T-helper 17 cell (primary cell): ENCODE measurements at regions not wholly inside any gene's neighbourhood (a gene's known extent, or its start where the extent isn't known, plus 50 kb on each side); places are given as distances from the start of the nearest gene placed in this dataset.
A peak's percentile ranks its signal among the peaks of the same experiment; 100 is the strongest.
"Not testable (repeated sequence)": the region's sequence is repeated elsewhere in the genome, so short reads cannot be mapped to it uniquely, and the experiment has no call there.

Source experiments
- ATAC-seq: fragments of 150-1000 bp; cut with Tn5 transposase; 2 replicates; pipeline ENCODE4 v1.10.0; 2021; ENCODE audit warnings: mild to moderate bottlenecking, moderate library complexity
- DNase-seq, 3 donors: peaks; one replicate each; pipeline versions ENCODE4 v3.0.0 to v3.0.0-alpha.2; 2020 to 2021
- H3K9me3 ChIP-seq: one replicate; pipeline ENCODE4 v1.7.0; 2013; ENCODE audit warnings: low read length, mild to moderate bottlenecking; ENCODE audit not compliant: control insufficient read depth, poor library complexity, severe bottlenecking
- H3K27ac Mint-ChIP-seq: one replicate; pipeline ENCODE4 v1.8.0; 2022; ENCODE audit warnings: mild to moderate bottlenecking, moderate library complexity, mixed read lengths
- H3K27me3 Mint-ChIP-seq: one replicate; pipeline ENCODE4 v1.8.0; 2022; ENCODE audit warnings: mixed read lengths
- H3K36me3 Mint-ChIP-seq: one replicate; pipeline ENCODE4 v1.8.0; 2022; ENCODE audit warnings: low read depth, mixed read lengths
- H3K4me1 Mint-ChIP-seq: one replicate; pipeline ENCODE4 v1.8.0; 2022; ENCODE audit warnings: mild to moderate bottlenecking, mixed read lengths
- H3K4me3 Mint-ChIP-seq: one replicate; pipeline ENCODE4 v1.8.0; 2022; ENCODE audit warnings: mild to moderate bottlenecking, moderate library complexity, mixed read lengths

- H3K36me3 Mint-ChIP-seq, DNase-seq, H3K9me3 ChIP-seq, ATAC-seq, H3K4me1 Mint-ChIP-seq: not testable (repeated sequence)
- Mint-ChIP-seq H3K27ac (peak overlapping the region; percentile 84), H3K4me3 (peak overlapping the region; percentile 15), H3K27me3 (peaks cover 39% of the 10 kb centered on the region)
These were observed 96.7 kb upstream of the ZNF322 start for GRCh38 chr6:26756067-26756805.

- H3K4me1 Mint-ChIP-seq, H3K36me3 Mint-ChIP-seq, H3K27ac Mint-ChIP-seq, DNase-seq, H3K9me3 ChIP-seq, H3K4me3 Mint-ChIP-seq, H3K27me3 Mint-ChIP-seq, ATAC-seq: not testable (repeated sequence)
These were observed 106.8 kb upstream of the ZNF322 start for GRCh38 chr6:26766203-26766902.

GRCh38 chr6:26770941-26771666 is 111.6 kb upstream of the ZNF322 start:
- H3K27me3 Mint-ChIP-seq, H3K36me3 Mint-ChIP-seq, H3K4me1 Mint-ChIP-seq, DNase-seq, H3K4me3 Mint-ChIP-seq, H3K27ac Mint-ChIP-seq, ATAC-seq, H3K9me3 ChIP-seq: not testable (repeated sequence)

GRCh38 chr6:26773414-26773813 is 113.9 kb upstream of the ZNF322 start:
- not testable (repeated sequence) for ATAC-seq, H3K27me3 Mint-ChIP-seq, H3K4me3 Mint-ChIP-seq, H3K36me3 Mint-ChIP-seq, H3K4me1 Mint-ChIP-seq, DNase-seq, H3K27ac Mint-ChIP-seq, H3K9me3 ChIP-seq

- not testable (repeated sequence) for H3K4me3 Mint-ChIP-seq, H3K27me3 Mint-ChIP-seq, DNase-seq, H3K4me1 Mint-ChIP-seq, H3K9me3 ChIP-seq, ATAC-seq, H3K27ac Mint-ChIP-seq, H3K36me3 Mint-ChIP-seq
These were observed 121.0 kb upstream of the ZNF322 start for GRCh38 chr6:26780563-26780962.

- H3K4me3 Mint-ChIP-seq, DNase-seq, H3K27ac Mint-ChIP-seq, H3K36me3 Mint-ChIP-seq, ATAC-seq, H3K9me3 ChIP-seq, H3K4me1 Mint-ChIP-seq, H3K27me3 Mint-ChIP-seq: not testable (repeated sequence)
These were observed 136.1 kb upstream of the ZNF322 start for GRCh38 chr6:26795474-26796307.

GRCh38 chr6:26799903-26800633 is 140.5 kb upstream of the ZNF322 start:
- not testable (repeated sequence) for H3K27ac Mint-ChIP-seq, H3K9me3 ChIP-seq, ATAC-seq, H3K4me3 Mint-ChIP-seq, DNase-seq, H3K4me1 Mint-ChIP-seq, H3K27me3 Mint-ChIP-seq, H3K36me3 Mint-ChIP-seq

GRCh38 chr6:26803762-26804161 is 144.2 kb upstream of the ZNF322 start:
- not testable (repeated sequence) for H3K9me3 ChIP-seq, ATAC-seq, H3K27me3 Mint-ChIP-seq, H3K36me3 Mint-ChIP-seq, H3K4me3 Mint-ChIP-seq, H3K27ac Mint-ChIP-seq, DNase-seq, H3K4me1 Mint-ChIP-seq

- not testable (repeated sequence) for ATAC-seq, H3K4me1 Mint-ChIP-seq, H3K36me3 Mint-ChIP-seq, H3K9me3 ChIP-seq, H3K4me3 Mint-ChIP-seq, H3K27ac Mint-ChIP-seq, H3K27me3 Mint-ChIP-seq, DNase-seq
These were observed 152.1 kb upstream of the ZNF322 start for GRCh38 chr6:26811486-26812116.

GRCh38 chr6:26818640-26819225 is 159.2 kb upstream of the ZNF322 start:
- not testable (repeated sequence) for H3K36me3 Mint-ChIP-seq, DNase-seq, H3K4me3 Mint-ChIP-seq, H3K27ac Mint-ChIP-seq, H3K9me3 ChIP-seq, H3K4me1 Mint-ChIP-seq, H3K27me3 Mint-ChIP-seq, ATAC-seq

- not testable (repeated sequence) for H3K4me1 Mint-ChIP-seq, H3K4me3 Mint-ChIP-seq, H3K27me3 Mint-ChIP-seq, H3K36me3 Mint-ChIP-seq, ATAC-seq, H3K27ac Mint-ChIP-seq, H3K9me3 ChIP-seq, DNase-seq
These were observed 168.4 kb upstream of the ZNF322 start for GRCh38 chr6:26827965-26828364.

- not testable (repeated sequence) for H3K36me3 Mint-ChIP-seq, H3K27me3 Mint-ChIP-seq, DNase-seq, H3K27ac Mint-ChIP-seq, H3K4me3 Mint-ChIP-seq, H3K4me1 Mint-ChIP-seq, H3K9me3 ChIP-seq, ATAC-seq
These were observed 169.9 kb upstream of the ZNF322 start for GRCh38 chr6:26829480-26829879.
